ENCODE measurements at regions not wholly inside any gene's neighbourhood (a gene's known extent, or its start where the extent isn't known, plus 50 kb on each side); places are given as distances from the start of the nearest gene placed in this dataset.

DNA sequence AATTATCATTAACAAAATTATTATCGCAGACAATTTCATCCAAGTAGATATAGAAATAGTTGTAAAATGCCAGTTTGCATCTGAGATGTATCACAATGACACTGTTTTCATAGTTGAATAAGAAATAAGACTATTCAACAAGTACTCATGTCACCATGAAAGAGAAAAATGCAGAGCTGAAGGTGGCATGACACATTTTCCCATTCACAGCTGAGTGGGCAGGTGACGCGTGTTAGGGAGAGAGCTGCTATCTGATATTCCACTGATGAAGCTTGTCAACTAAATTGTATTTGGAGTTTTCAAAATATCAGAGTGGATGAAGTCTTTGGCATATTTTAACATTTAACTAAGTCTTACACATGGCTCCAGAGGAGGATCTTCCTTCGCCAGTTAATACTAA, 70.3 kb upstream of the HDAC9 start (continued):
- no peak for TF ChIP-seq ZNF398 (tag by site-specific recombination; IDR thresholded peaks at IDR 0.05)
- TF ChIP-seq RBAK (tag by site-specific recombination; IDR thresholded peaks at IDR 0.05): no peak

DNA sequence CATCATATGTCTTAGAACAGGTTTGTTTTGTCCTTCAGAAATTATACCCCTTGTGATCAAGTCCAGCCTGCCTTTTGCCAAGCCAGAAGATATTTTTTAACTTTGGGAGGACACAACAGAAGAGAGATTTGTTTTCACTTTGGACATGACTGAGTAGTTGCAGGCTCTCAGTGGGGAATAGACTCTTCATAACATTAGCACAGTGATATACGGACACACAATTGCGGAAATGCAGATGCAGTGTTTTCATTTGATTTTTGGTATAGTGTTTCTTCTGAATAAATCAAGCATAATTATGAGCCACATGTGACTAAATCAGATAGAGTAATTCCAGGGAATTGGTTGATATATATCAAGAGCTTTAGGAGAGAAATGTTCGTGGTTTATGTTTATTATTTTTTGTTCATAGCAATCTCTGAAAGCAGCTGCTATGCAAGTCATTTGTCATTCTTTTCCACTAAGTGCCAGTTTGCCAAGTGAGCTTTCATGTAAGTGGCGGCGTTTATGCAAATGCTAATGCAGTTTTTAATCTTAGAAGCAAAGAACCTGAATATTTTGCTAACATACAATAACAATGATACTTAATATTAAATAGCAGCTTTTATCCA, 69.6 kb upstream of the HDAC9 start:
- CTCF ChIA-PET: interaction anchor here (0.6 to 0.8 kb wide), 2 partner anchors 9 to 196 kb away, joined by 3 read pairs; no protein-coding TSS in a partner anchor
- TF ChIP-seq ZNF404 (tag by site-specific recombination; IDR thresholded peaks at IDR 0.05): no peak
- TF ChIP-seq KLF10 (tag by site-specific recombination; IDR thresholded peaks at IDR 0.05): no peak
- no peak for TF ChIP-seq HIC1 (tag by site-specific recombination; IDR thresholded peaks at IDR 0.05)
- no peak for TF ChIP-seq ZNF658 (tag by site-specific recombination; IDR thresholded peaks at IDR 0.05)
- TF ChIP-seq OSR2 (tag by site-specific recombination; IDR thresholded peaks at IDR 0.05): no peak
- H3K27ac ChIP-seq (ENCODE audit: extremely low read depth, low read depth, low read length): no peak overlapping the region
- POLR2A ChIA-PET: no interaction called here
- no peak overlapping the region for H3K4me3 ChIP-seq (ENCODE audit: low read depth, low read length)
- peaks cover 8% of the 10 kb centered on the region for H3K4me1 ChIP-seq (ENCODE audit: control insufficient read depth, insufficient read depth, low read length)
- no peaks in the 10 kb centered on the region for H3K36me3 ChIP-seq (ENCODE audit: control insufficient read depth in 2 of 2, insufficient read depth in 1 of 2, low read length in 2 of 2)
- H3K9me3 ChIP-seq (ENCODE audit: control insufficient read depth, insufficient read depth, low read depth, low read length): no peaks in the 10 kb centered on the region

GRCh38 chr7:18426564-18427226, 68.9 kb upstream of the HDAC9 start:
- POLR2A ChIA-PET: no interaction called here
- Histone ChIP-seq H3K4me3 (ENCODE audit: low read depth, low read length) (no peak overlapping the region), H3K36me3 (ENCODE audit: control insufficient read depth in 2 of 2, insufficient read depth in 1 of 2, low read length in 2 of 2) (no peaks in the 10 kb centered on the region), H3K27ac (ENCODE audit: extremely low read depth, low read depth, low read length) (no peak overlapping the region), H3K9me3 (ENCODE audit: control insufficient read depth, insufficient read depth, low read depth, low read length) (no peaks in the 10 kb centered on the region), H3K4me1 (ENCODE audit: control insufficient read depth, insufficient read depth, low read length) (peaks cover 8% of the 10 kb centered on the region)
- CTCF ChIA-PET: interaction anchor here (0.6 to 0.8 kb wide), 3 partner anchors 8 to 195 kb away, joined by 3 to 4 read pairs (median 3); no protein-coding TSS in a partner anchor
- TF ChIP-seq PRDM6 (tag by site-specific recombination; IDR thresholded peaks at IDR 0.05): peak; percentile 50
- TF ChIP-seq ZSCAN18 (tag by site-specific recombination; IDR thresholded peaks at IDR 0.05): no peak
- TF ChIP-seq ZNF548 (tag by site-specific recombination; IDR thresholded peaks at IDR 0.05): no peak
- TF ChIP-seq ZNF549 (tag by site-specific recombination; IDR thresholded peaks at IDR 0.05): no peak

DNA sequence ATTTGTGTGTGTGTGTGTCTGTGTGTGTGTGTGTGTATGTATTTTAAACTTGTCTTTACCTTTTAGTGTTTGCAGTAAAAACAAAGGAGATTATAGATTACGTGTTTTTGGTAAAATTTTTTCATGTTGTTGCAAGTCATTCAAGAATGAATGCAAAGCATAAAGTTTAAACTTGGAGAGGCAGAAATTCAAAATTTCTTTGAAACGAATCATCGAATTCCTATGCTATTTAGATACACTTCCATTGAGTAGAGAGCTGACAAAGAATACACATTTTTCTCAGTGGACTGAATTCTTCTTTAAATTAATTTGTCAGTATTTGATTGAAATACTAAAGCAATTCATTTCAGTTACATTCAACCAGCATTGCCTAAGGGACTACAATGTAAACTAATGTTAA, 66.0 kb upstream of the HDAC9 start:
- H3K27ac ChIP-seq (ENCODE audit: extremely low read depth, low read depth, low read length): no peak overlapping the region
- H3K9me3 ChIP-seq (ENCODE audit: control insufficient read depth, insufficient read depth, low read depth, low read length): no peaks in the 10 kb centered on the region
- no peak overlapping the region for H3K4me3 ChIP-seq (ENCODE audit: low read depth, low read length)
- ChIA-PET POLR2A (no interaction called here), CTCF (no interaction called here)
- no peaks in the 10 kb centered on the region for H3K36me3 ChIP-seq (ENCODE audit: control insufficient read depth in 2 of 2, insufficient read depth in 1 of 2, low read length in 2 of 2)
- TF ChIP-seq ZNF280D (tag by site-specific recombination; IDR thresholded peaks at IDR 0.05) (no peak), ZNF792 (tag by site-specific recombination; IDR thresholded peaks at IDR 0.05) (no peak)
- H3K4me1 ChIP-seq (ENCODE audit: control insufficient read depth, insufficient read depth, low read length): peaks cover 4% of the 10 kb centered on the region
